Activated CD4-positive, alpha-beta memory T cell treated with anti-CD3 and anti-CD28 coated beads, Interleukin-2, amount 10 ng/mL, durations not matched to agents 7 days and 5 days (primary cell): ENCODE measurements at regions not wholly inside any gene's neighbourhood (a gene's known extent, or its start where the extent isn't known, plus 50 kb on each side); places are given as distances from the start of the nearest gene placed in this dataset.

ENCODE experiments used
- CTCF ChIA-PET: fragments of 350-600 bp; sonication (Branson Sonifier 250); formaldehyde crosslinking; loops from one replicate; lab custom pipeline; 2021; ENCODE audit warnings: antibody characterized with exemption, inconsistent platforms; lab: Charles Lee
- POLR2A ChIA-PET: fragments of 350-600 bp; sonication (Branson Sonifier 250); formaldehyde crosslinking; loops from one replicate; lab custom pipeline; 2021; ENCODE audit warnings: antibody characterized with exemption; lab: Charles Lee
- DNase-seq: peaks from one replicate; pipeline ENCODE4 v3.0.0-alpha.2; 2020
- H3K27ac Mint-ChIP-seq: one replicate; pipeline ENCODE4 v1.8.0; 2021; ENCODE audit warnings: mild to moderate bottlenecking, mixed read lengths
- H3K27me3 Mint-ChIP-seq: one replicate; pipeline ENCODE4 v1.8.0; 2021; ENCODE audit warnings: mixed read lengths
- H3K36me3 Mint-ChIP-seq: one replicate; pipeline ENCODE4 v1.8.0; 2021; ENCODE audit warnings: low read depth, mixed read lengths
- H3K4me1 Mint-ChIP-seq: one replicate; pipeline ENCODE4 v1.8.0; 2021; ENCODE audit warnings: mixed read lengths
- H3K4me3 Mint-ChIP-seq: one replicate; pipeline ENCODE4 v1.8.0; 2021; ENCODE audit warnings: mild to moderate bottlenecking, mixed read lengths
- H3K9me3 Mint-ChIP-seq: one replicate; pipeline ENCODE4 v1.8.0; 2021; ENCODE audit warnings: mixed read lengths

DNA sequence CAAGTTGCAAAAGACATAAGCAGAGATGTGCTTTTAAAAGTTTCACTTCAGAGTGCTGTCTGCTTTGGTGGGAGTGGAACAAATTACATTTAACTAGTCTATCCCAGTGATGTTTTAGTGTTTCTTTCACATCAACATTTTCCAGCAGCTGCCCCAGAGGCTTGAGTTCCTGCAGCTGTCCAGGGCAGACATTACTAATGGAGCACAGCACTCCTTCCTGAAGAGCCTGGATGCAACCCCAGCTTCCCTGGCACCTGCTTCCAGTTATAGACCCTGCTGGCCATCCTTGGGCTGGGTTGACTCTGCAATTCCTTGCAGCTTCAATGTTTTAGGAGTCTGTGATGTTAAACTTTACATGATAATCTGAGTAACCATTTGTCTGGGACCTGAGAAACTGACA, 61.4 kb upstream of the PIRT start:
- DNase-seq = no peak
- H3K4me1 Mint-ChIP-seq = no peaks in the 10 kb centered on the region
- H3K27ac Mint-ChIP-seq = no peak overlapping the region
- ChIA-PET POLR2A (no interaction called here), CTCF (no interaction called here)
- H3K27me3 Mint-ChIP-seq = no peaks in the 10 kb centered on the region
- H3K4me3 Mint-ChIP-seq = no peak overlapping the region
- H3K9me3 Mint-ChIP-seq = no peaks in the 10 kb centered on the region
- no peaks in the 10 kb centered on the region for H3K36me3 Mint-ChIP-seq

DNA sequence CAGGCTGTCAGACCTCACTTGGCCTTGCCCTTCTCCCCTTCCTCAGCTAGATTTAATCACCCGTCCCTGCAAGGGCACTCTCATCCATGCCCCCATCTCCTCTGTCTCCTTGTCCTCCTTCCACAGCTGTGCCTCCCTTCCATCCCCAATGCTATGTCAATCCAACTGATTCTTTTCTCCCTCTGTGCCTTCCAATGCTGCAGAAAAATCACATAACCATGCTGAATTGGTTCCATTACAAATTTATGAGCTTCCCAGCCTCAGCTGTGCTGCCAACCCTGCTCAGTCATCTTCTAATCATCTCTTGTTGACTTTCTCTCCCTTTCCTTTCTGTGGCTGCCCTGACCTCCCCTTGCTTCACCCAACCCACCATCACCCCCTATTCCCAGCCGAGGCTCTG, 56.3 kb upstream of the PIRT start:
- Mint-ChIP-seq H3K27ac (no peak overlapping the region), H3K4me1 (no peaks in the 10 kb centered on the region), H3K9me3 (peaks cover 2% of the 10 kb centered on the region), H3K36me3 (no peaks in the 10 kb centered on the region), H3K27me3 (no peaks in the 10 kb centered on the region), H3K4me3 (no peak overlapping the region)
- DNase-seq = no peak
- CTCF ChIA-PET = no interaction called here
- POLR2A ChIA-PET = no interaction called here

DNA sequence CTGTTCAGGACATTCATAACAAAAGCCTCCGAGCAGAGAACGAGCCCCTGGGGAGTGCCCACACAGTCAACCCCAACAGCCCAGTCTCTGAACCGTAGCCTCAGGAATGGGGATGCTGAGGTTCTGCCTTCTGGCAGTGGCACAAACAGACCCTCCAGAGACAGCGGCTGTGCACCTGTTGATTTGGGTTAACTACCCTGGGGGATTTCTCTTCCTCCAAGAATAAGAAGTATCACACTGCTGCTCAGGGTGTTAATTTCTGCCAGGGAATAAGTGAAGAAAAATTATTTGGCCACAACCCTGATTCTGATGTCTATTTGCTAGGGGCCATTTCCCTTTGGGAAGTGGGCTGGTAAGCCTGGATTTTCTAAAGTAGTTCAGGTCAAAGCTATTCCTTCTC, 51.0 kb upstream of the PIRT start:
- ChIA-PET POLR2A (no interaction called here), CTCF (no interaction called here)
- Mint-ChIP-seq H3K4me3 (no peak overlapping the region), H3K4me1 (no peaks in the 10 kb centered on the region), H3K9me3 (peaks cover 2% of the 10 kb centered on the region), H3K36me3 (no peaks in the 10 kb centered on the region), H3K27ac (no peak overlapping the region), H3K27me3 (no peaks in the 10 kb centered on the region)
- no peak for DNase-seq
